Activated naive CD8-positive, alpha-beta T cell treated with anti-CD3 and anti-CD28 coated beads for 36 hours (primary cell): ENCODE measurements at regions not wholly inside any gene's neighbourhood (a gene's known extent, or its start where the extent isn't known, plus 50 kb on each side); places are given as distances from the start of the nearest gene placed in this dataset.

ENCODE experiments used
- DNase-seq: peaks from one replicate; pipeline ENCODE4 v3.0.0; 2021
- H3K27ac Mint-ChIP-seq: one replicate; pipeline ENCODE4 v1.8.0; 2022; ENCODE audit warnings: mild to moderate bottlenecking, moderate library complexity, mixed read lengths
- H3K27me3 Mint-ChIP-seq: one replicate; pipeline ENCODE4 v1.8.0; 2022; ENCODE audit warnings: mild to moderate bottlenecking, mixed read lengths
- H3K36me3 Mint-ChIP-seq: one replicate; pipeline ENCODE4 v1.8.0; 2021; ENCODE audit warnings: mild to moderate bottlenecking, mixed read lengths
- H3K4me1 Mint-ChIP-seq: one replicate; pipeline ENCODE4 v1.8.0; 2021; ENCODE audit warnings: mixed read lengths
- H3K4me3 Mint-ChIP-seq: one replicate; pipeline ENCODE4 v1.8.0; 2022; ENCODE audit warnings: mild to moderate bottlenecking, moderate library complexity, mixed read lengths
- H3K9me3 Mint-ChIP-seq: one replicate; pipeline ENCODE4 v1.8.0; 2022; ENCODE audit warnings: mixed read lengths

DNA sequence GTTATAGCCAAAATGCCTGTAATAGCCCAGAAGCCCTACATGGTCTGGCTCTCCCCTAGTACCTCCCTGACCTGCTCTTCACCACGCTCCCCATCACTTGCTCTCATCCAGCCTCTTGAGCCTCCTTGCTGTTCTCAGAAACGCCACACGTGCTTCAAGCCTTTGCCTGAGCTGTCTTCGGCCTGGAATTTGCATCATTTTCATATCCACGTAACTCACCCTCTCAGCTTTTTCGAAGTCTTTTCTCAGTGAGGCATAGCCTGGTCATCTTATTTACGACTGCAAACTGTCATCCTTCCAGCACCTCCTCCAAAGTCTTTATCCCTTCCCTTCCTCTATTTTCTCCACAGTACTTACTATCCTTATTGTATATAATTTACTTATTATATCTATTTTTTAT is 151.0 kb upstream of the AHR start:
- peaks cover 49% of the 10 kb centered on the region for H3K4me1 Mint-ChIP-seq
- no peak overlapping the region for H3K27ac Mint-ChIP-seq
- H3K27me3 Mint-ChIP-seq = no peaks in the 10 kb centered on the region
- H3K9me3 Mint-ChIP-seq = peaks cover 1% of the 10 kb centered on the region
- DNase-seq = no peak
- peaks cover 6% of the 10 kb centered on the region for H3K36me3 Mint-ChIP-seq
- H3K4me3 Mint-ChIP-seq = no peak overlapping the region

DNA sequence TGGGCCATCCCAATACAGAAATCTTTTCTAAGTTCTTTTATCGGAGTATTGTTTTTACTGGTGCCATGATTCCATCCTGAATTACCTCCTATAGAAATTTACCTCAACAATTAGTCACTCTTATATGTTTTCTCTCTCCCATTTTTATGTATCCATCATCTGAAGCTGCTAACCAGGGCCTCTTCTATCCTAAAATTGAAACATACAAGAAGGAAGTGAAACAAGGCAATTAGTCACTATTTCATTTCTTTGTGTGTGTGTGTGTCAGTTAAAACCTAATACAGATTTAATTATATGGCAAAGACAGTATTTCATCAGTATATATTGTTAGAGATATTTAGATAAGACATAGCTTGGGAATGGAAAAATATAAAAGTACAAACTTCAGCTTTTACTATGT is 148.4 kb upstream of the AHR start:
- H3K4me3 Mint-ChIP-seq = no peak overlapping the region
- H3K36me3 Mint-ChIP-seq = peaks cover 1% of the 10 kb centered on the region
- DNase-seq = no peak
- H3K27ac Mint-ChIP-seq = peak overlapping the region; percentile 9
- no peaks in the 10 kb centered on the region for H3K27me3 Mint-ChIP-seq
- peaks cover 40% of the 10 kb centered on the region for H3K4me1 Mint-ChIP-seq
- H3K9me3 Mint-ChIP-seq = peaks cover 1% of the 10 kb centered on the region

DNA sequence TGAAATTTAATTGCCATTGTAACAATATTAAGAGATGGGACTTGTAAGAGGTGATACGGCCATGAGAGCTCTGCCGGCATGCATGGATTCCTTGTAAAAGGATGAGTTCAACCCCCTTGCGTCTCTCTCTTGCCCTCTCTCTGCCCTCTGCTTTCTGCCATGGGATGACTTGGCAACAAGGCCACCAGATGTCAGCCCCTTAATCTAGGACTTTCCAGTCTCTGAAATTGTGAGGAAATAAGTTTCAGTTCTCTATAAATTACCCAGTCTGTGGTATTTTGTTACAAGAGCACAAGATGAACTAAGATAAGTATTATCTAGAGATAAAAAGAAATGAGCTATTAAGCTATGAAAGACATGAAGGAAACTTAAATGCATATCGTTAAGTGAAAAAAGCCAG is 145.7 kb upstream of the AHR start:
- Mint-ChIP-seq H3K9me3 (peaks cover 4% of the 10 kb centered on the region), H3K4me1 (peaks cover 38% of the 10 kb centered on the region), H3K27ac (peak overlapping the region; percentile 52), H3K4me3 (no peak overlapping the region), H3K27me3 (no peaks in the 10 kb centered on the region), H3K36me3 (peaks cover 1% of the 10 kb centered on the region)
- no peak for DNase-seq

DNA sequence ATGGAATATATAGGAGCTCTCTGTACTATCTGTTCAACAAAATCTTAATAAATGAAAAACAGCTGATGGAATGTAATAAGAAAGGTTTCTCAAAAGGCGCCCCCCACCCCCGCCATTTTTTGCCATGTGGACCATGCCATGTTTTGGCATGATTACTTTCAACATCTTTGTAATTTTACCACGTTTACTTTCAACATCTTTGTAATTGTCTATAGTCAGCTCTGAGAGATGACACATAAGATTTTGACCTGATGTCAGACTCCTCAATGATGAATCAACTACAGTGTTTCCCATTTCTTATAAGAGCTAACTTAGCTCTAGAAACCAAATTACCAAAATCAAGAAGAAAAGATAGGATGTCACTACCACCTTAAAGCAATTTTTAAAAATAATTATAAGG is 144.9 kb upstream of the AHR start:
- Mint-ChIP-seq H3K9me3 (peaks cover 6% of the 10 kb centered on the region), H3K36me3 (peaks cover 4% of the 10 kb centered on the region), H3K27ac (peak overlapping the region; percentile 52), H3K4me1 (peaks cover 44% of the 10 kb centered on the region), H3K27me3 (no peaks in the 10 kb centered on the region), H3K4me3 (no peak overlapping the region)
- no peak for DNase-seq

DNA sequence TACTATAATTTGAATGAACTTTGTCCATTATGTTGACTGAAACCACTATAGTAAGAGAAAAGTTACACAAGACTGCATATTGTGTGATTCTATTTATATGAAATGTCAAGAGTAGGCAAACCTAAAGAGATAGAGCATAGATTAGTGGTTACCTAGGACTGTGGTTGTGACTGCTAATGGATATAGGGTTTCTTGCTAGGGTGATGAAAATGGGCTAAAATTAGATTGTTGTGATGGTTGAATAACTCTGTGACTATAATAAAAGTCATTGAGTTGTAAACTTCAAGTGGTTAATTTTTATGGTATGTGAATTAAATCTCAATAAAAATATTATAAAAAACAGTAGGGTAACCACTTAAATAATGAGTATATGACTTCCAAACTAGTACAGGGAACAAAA is 142.9 kb upstream of the AHR start:
- Mint-ChIP-seq H3K27me3 (no peaks in the 10 kb centered on the region), H3K4me3 (no peak overlapping the region), H3K9me3 (peaks cover 7% of the 10 kb centered on the region), H3K36me3 (peaks cover 3% of the 10 kb centered on the region), H3K4me1 (peaks cover 46% of the 10 kb centered on the region), H3K27ac (no peak overlapping the region)
- DNase-seq = no peak

DNA sequence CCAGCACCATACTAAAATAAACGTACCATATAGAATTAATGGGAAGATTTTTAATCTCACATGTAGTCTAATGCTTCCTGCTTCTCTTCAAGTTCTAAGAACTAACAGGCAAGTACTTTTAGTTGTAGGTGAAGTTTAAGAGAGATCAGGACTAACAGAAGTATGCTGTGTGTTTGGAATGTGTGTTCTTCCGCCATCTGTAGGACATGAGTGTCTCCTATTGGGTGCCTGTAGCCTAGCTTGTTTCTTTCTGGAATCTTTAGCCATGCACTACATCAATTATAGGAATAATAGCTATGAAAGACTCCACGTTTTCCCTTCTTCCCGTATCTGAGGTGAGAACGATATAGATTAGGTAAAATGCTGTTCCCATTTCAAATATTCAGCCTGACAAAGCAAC is 140.2 kb upstream of the AHR start:
- peaks cover 19% of the 10 kb centered on the region for H3K36me3 Mint-ChIP-seq
- DNase-seq = no peak
- H3K4me3 Mint-ChIP-seq = no peak overlapping the region
- peaks cover 39% of the 10 kb centered on the region for H3K4me1 Mint-ChIP-seq
- peaks cover 21% of the 10 kb centered on the region for H3K9me3 Mint-ChIP-seq
- no peaks in the 10 kb centered on the region for H3K27me3 Mint-ChIP-seq
- H3K27ac Mint-ChIP-seq = peak overlapping the region; percentile 28

DNA sequence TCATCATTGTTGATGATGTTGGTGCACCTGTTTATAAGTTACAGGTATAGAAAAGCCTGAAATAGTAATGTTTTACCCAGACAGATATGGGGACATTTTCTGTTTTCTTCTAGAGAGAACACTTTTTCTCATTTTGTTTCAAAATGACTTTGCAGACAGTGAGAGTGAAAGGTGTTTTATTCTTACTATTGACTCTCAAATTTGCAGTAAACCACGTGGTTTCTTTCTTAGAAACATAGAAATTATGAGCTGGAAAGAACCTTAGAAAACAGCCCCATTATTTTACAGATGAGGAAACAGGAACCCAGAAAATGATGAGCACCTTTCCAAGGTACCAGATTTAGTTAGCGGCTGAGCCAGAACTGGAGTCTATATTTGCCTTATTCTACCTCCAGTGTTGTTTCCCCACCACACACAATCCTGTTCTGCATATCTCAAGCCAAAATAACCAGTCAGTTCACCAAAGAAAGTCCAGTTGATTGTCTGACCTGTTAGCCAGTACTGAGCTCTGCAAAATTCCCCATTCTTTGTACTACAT is 138.9 kb upstream of the AHR start:
- H3K27me3 Mint-ChIP-seq = no peaks in the 10 kb centered on the region
- DNase-seq = no peak
- H3K4me1 Mint-ChIP-seq = peaks cover 30% of the 10 kb centered on the region
- H3K4me3 Mint-ChIP-seq = no peak overlapping the region
- H3K9me3 Mint-ChIP-seq = peaks cover 21% of the 10 kb centered on the region
- peak overlapping the region; percentile 86 for H3K27ac Mint-ChIP-seq
- H3K36me3 Mint-ChIP-seq = peaks cover 19% of the 10 kb centered on the region

DNA sequence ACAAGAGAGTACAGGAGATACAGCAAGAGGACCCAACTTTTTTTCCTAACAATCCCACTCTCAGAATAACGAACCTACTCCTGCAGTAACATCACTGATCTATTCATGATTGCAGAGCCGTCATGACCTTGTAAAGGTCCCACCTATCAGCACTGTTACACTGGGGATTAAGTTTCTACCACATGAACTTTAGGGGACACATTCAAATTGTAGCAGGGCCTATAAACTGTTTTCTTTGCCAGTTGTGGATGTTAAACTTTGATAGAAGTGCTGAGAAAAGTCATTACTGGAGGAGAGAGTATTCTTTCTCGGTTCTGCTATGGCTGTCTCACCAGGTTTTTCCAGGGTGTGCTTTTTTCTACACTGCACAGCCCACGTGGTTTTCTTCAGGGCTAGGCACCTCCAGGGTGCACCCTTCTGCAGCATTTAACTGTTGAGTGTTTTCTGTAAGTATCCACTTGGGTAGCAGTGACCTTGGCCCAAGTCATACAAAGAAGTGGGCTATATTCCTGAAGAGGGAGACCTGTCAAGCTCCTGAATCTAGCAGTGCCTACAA is 131.6 kb upstream of the AHR start:
- Mint-ChIP-seq H3K27ac (no peak overlapping the region), H3K27me3 (no peaks in the 10 kb centered on the region), H3K4me3 (no peak overlapping the region), H3K9me3 (peaks cover 16% of the 10 kb centered on the region), H3K4me1 (peaks cover 34% of the 10 kb centered on the region), H3K36me3 (peaks cover 16% of the 10 kb centered on the region)
- no peak for DNase-seq

DNA sequence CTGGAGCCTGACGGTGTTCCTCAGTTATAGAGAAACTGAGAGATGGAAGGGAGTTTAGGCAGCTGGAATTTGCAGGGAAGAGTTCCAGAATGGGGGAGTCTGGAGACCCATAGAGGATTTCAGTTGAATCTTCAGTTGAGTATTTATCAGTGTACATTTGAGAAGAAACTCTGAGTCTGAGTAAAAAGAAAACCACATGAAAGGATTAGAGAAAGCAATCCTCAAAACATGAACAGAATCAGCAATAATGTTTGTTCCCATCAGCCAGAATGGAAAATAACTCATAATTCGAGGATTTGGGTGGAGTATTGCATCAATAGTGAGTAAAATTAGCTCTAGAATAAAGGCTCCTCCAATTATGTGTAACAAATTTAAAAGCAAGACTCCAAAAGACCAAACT is 130.0 kb upstream of the AHR start:
- Mint-ChIP-seq H3K27ac (peak overlapping the region; percentile 57), H3K36me3 (peaks cover 4% of the 10 kb centered on the region), H3K4me1 (peaks cover 31% of the 10 kb centered on the region), H3K9me3 (peaks cover 10% of the 10 kb centered on the region), H3K4me3 (no peak overlapping the region), H3K27me3 (no peaks in the 10 kb centered on the region)
- DNase-seq = no peak

DNA sequence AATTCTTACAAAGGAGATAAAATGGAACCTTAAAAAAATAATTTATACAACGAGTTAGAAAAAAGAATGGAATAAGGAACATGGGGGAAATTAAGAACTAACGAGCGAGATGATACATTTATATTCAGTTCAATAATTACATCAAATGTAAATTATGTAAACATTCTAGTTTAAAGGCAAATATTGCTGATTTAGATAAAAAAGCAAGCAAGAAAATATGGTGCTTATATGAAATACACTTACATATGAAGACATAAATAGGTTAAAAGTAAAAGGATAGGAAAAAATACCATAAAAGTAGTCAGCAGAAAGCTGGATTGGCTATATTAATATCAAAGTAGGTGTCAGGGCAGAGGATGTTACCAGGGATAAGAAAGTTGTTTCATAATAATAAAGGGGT is 127.0 kb upstream of the AHR start:
- no peak overlapping the region for H3K27ac Mint-ChIP-seq
- no peak overlapping the region for H3K4me3 Mint-ChIP-seq
- no peaks in the 10 kb centered on the region for H3K27me3 Mint-ChIP-seq
- peaks cover 3% of the 10 kb centered on the region for H3K36me3 Mint-ChIP-seq
- peaks cover 33% of the 10 kb centered on the region for H3K4me1 Mint-ChIP-seq
- peaks cover 9% of the 10 kb centered on the region for H3K9me3 Mint-ChIP-seq
- DNase-seq = no peak

DNA sequence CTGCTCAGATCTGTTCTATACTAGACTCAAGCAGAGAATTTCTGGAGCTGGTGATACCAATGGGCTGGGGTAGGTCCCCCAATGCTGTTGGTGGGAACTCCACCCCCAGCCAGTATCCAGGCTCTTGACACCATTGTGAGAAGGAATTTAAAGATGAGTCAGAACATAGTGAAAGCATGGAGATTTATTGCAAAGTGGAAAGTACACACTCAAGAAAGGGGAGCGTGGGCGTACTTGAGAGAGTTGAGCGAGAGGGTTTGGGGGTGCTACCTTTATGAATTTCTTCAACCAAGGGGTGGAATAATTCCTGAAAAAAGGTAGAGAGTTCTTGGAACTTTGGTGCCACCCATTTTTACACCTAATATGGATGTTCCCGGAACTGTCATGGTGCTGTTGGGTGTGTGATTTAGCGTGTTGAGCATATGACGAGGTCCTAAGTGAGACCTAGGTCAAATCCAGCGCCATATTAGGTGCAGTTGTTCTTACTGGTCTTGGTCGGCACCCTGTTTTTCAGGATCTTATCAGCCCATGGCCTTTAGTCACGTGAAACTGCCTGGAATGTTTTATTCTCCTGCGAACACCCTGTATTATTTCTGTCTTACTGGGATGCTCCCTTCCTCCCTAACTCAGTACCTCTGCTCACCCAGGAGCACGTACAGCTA is 122.0 kb upstream of the AHR start:
- Mint-ChIP-seq H3K4me3 (no peak overlapping the region), H3K9me3 (peaks cover 3% of the 10 kb centered on the region), H3K27me3 (no peaks in the 10 kb centered on the region), H3K4me1 (peaks cover 8% of the 10 kb centered on the region), H3K27ac (no peak overlapping the region), H3K36me3 (no peaks in the 10 kb centered on the region)
- DNase-seq = peak; percentile 7

DNA sequence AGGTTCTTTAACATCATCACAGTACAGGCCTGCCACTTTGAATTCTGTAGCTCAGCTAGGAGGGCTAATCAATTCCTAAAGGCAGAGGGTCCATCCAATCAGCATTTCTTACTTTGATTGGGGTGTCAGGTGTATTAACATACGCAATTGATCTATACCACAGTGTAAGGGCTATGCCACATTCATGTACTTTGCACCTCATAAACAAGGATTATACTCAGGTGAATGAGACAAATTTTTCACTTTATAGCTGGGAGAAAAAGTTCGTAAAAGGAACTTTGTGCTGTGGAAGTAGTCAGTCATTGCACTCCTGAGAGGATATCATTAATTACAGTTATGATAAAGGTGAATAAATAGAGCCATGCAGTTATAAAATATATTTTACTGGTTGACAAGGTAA is 119.9 kb upstream of the AHR start:
- Mint-ChIP-seq H3K9me3 (no peaks in the 10 kb centered on the region), H3K27me3 (no peaks in the 10 kb centered on the region), H3K27ac (no peak overlapping the region), H3K4me1 (peaks cover 7% of the 10 kb centered on the region), H3K36me3 (no peaks in the 10 kb centered on the region), H3K4me3 (no peak overlapping the region)
- no peak for DNase-seq

DNA sequence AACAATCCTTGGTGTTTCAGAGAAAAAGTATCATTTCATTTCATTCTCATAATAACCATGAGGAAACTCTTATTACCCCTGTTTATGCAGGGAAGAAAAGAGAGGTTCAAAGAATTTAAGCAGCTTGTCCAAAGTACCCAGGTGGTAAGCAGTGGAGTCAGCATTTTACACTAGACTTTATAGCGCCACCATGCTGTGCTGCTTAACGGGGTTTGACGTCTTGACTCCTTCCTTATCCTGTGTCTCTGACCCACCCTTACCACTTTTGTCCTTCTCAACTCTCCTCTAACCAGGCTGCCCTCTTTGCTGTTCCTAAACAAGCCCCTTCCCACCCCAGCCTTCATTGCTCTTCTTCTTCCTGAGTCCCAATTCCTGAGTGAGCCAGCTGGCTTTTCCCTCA is 117.0 kb upstream of the AHR start:
- no peaks in the 10 kb centered on the region for H3K36me3 Mint-ChIP-seq
- no peak for DNase-seq
- no peak overlapping the region for H3K4me3 Mint-ChIP-seq
- H3K9me3 Mint-ChIP-seq = no peaks in the 10 kb centered on the region
- H3K27ac Mint-ChIP-seq = no peak overlapping the region
- peaks cover 22% of the 10 kb centered on the region for H3K4me1 Mint-ChIP-seq
- H3K27me3 Mint-ChIP-seq = no peaks in the 10 kb centered on the region

DNA sequence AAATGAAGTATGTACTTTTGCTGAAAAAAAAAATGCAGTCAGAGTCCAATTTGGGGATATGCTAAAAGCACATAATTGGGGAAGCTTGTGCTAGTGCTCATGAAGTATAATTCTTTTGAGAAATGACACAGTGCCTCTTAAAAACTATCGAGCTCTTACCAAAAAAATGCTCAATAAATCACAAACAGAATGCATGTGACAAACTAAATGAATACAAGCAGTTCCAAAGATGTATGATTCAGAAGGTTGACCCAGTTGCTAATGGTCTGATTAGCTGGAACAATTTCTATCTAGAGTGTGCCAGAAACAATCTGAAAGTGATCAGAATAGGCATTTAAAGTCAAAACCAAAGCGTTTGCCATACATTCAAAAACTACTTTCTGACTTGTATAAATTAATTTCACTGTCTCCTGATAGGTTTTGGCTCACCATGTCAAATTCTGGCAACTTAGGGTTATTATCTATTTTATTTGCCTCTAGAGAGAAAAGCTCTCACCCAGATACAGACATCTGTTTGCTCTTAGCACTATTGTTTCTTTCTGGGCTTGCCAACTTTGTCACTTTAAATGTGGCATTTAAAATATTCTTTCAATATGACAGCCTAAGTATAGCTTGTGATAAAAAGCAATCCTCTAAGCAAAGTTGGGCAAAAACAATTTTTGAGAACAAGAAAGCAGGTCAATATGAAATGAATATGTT is 114.7 kb upstream of the AHR start:
- Mint-ChIP-seq H3K27ac (no peak overlapping the region), H3K4me3 (no peak overlapping the region), H3K9me3 (no peaks in the 10 kb centered on the region), H3K27me3 (no peaks in the 10 kb centered on the region), H3K36me3 (no peaks in the 10 kb centered on the region), H3K4me1 (peaks cover 19% of the 10 kb centered on the region)
- no peak for DNase-seq

DNA sequence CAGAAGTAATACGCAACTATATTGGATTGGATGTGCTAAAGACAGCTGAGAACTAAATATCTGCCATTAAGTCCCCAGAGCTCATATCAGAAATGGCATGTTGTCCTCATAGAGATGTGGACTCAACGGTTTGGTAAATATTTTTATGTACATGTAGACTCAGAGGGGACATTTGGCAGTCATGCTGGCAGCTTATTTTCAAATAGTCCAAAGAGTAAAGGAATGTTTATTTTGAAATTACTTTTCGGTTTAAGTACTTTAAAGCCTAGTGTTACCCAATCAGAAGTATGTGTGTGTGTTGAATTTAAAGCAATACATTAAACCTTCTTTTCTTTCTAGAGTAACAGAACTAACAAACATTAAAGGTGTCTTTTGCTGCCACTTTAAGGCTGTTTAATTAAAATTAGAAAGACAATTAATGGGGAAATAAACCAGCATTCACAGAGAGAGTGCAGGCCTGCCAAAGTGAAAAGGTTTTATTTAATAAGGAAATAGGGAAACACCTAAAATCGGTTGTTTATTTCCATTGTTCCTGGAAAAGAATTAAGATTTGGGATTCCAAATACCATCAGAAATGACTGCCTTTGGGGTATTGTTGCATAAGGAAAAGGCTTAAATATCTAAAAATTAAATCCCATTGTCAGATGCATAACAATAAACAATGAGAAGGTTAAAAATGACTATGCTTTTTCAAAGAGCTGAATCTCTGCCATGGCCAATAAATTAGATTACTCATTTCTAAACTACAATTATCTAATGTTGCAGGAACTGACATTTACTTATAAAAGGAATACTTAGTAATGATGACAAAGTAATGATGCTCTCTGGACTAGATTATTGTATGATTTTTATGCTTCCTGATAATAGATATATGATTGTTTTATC is 113.4 kb upstream of the AHR start:
- peak overlapping the region; percentile 52 for H3K27ac Mint-ChIP-seq
- no peaks in the 10 kb centered on the region for H3K36me3 Mint-ChIP-seq
- peaks cover 19% of the 10 kb centered on the region for H3K4me1 Mint-ChIP-seq
- no peak for DNase-seq
- no peaks in the 10 kb centered on the region for H3K9me3 Mint-ChIP-seq
- H3K27me3 Mint-ChIP-seq = no peaks in the 10 kb centered on the region
- H3K4me3 Mint-ChIP-seq = no peak overlapping the region
